Suprapubic skin (tissue), 4 donors: ENCODE measurements at regions not wholly inside any gene's neighbourhood (a gene's known extent, or its start where the extent isn't known, plus 50 kb on each side); places are given as distances from the start of the nearest gene placed in this dataset.

Source experiments
- DNase-seq, 2 donors: peaks; one replicate each; pipeline ENCODE4 v3.0.0-alpha.2; 2019; ENCODE audit warnings: low spot score in 2 of 2
- H3K27ac ChIP-seq: fragments of 200-600 bp; sonication (generic); one replicate; pipeline ENCODE4 v1.5.1; 2019
- H3K27me3 ChIP-seq: fragments of 200-600 bp; sonication (generic); one replicate; pipeline ENCODE4 v1.5.1; 2019
- H3K36me3 ChIP-seq: fragments of 200-600 bp; sonication (generic); one replicate; pipeline ENCODE4 v1.5.1; 2019
- H3K4me1 ChIP-seq: fragments of 200-600 bp; sonication (generic); one replicate; pipeline ENCODE4 v1.5.1; 2019
- H3K4me3 ChIP-seq: fragments of 200-600 bp; sonication (generic); one replicate; pipeline ENCODE4 v1.5.1; 2019; ENCODE audit warnings: mild to moderate bottlenecking
- H3K9me3 ChIP-seq: fragments of 200-600 bp; sonication (generic); one replicate; pipeline ENCODE4 v1.5.1; 2019
- EP300 ChIP-seq: sonication (generic); formaldehyde crosslinking; IDR thresholded peaks from one replicate; pipeline ENCODE4 v1.6.1; 2017; ENCODE audit warnings: antibody characterized with exemption
- POLR2A ChIP-seq, 2 donors: fragments of 450-650 bp; IDR thresholded peaks; one replicate each; pipeline ENCODE4 v1.6.1; 2017; ENCODE audit warnings: antibody characterized with exemption in 2 of 2, mild to moderate bottlenecking in 2 of 2, moderate library complexity in 2 of 2
- POLR2AphosphoS5 ChIP-seq, 3 donors: sonication (generic); formaldehyde crosslinking; IDR thresholded peaks; one replicate each; pipeline ENCODE4 v1.6.1; 2017; ENCODE audit warnings: antibody characterized with exemption in 3 of 3
- WGBS: methylation state at CpG from one replicate; pipeline ENCODE4 v1.1.5; 2018; 5-methylcytosine and 5-hydroxymethylcytosine counted together
- TF ChIP-seq, protein P1 (sequence below), 2 donors: fragments of 200-600 bp in 1 of 2; fragments of 450-650 bp in 1 of 2; sonication (generic) in 1 of 2; IDR thresholded peaks; one replicate each; pipeline ENCODE4 v1.5.1; 2016 to 2019; ENCODE audit warnings: antibody characterized with exemption in 2 of 2, mild to moderate bottlenecking in 1 of 2, moderate library complexity in 1 of 2

DNA sequence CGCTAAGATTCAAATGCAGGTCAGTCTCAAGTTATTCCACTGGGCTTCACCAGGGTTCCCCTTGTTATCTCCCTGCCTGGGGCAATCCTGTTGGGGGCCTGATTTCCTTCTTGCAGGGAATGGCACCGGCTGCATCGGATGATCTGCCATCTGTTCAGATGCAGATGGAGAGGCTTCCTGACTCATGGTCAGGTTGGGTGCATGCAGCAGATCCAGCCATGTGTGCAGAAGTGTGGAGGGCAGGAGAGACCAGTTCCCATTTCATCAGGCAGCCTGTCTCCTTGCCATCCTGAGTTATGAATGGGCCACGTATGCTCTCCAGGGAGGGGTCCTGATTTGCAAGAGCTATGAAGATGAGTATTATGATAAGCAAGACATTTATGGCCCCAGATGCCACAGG is 161.2 kb upstream of the PLET1 start:
- TF ChIP-seq POLR2AphosphoS5 (IDR thresholded peaks at IDR 0.05) (no peak), EP300 (no peak), POLR2A (IDR thresholded peaks at IDR 0.05) (no peak)
- TF ChIP-seq, protein P1, sequence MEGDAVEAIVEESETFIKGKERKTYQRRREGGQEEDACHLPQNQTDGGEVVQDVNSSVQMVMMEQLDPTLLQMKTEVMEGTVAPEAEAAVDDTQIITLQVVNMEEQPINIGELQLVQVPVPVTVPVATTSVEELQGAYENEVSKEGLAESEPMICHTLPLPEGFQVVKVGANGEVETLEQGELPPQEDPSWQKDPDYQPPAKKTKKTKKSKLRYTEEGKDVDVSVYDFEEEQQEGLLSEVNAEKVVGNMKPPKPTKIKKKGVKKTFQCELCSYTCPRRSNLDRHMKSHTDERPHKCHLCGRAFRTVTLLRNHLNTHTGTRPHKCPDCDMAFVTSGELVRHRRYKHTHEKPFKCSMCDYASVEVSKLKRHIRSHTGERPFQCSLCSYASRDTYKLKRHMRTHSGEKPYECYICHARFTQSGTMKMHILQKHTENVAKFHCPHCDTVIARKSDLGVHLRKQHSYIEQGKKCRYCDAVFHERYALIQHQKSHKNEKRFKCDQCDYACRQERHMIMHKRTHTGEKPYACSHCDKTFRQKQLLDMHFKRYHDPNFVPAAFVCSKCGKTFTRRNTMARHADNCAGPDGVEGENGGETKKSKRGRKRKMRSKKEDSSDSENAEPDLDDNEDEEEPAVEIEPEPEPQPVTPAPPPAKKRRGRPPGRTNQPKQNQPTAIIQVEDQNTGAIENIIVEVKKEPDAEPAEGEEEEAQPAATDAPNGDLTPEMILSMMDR (IDR thresholded peaks at IDR 0.05) = no peak
- WGBS = 55% methylated on average over 2 of the region's 4 CpGs
- no peaks in the 10 kb centered on the region for H3K36me3 ChIP-seq
- no peak for DNase-seq
- no peak overlapping the region for H3K27ac ChIP-seq
- no peaks in the 10 kb centered on the region for H3K4me1 ChIP-seq
- no peak overlapping the region for H3K4me3 ChIP-seq
- H3K9me3 ChIP-seq = no peaks in the 10 kb centered on the region
- no peaks in the 10 kb centered on the region for H3K27me3 ChIP-seq

DNA sequence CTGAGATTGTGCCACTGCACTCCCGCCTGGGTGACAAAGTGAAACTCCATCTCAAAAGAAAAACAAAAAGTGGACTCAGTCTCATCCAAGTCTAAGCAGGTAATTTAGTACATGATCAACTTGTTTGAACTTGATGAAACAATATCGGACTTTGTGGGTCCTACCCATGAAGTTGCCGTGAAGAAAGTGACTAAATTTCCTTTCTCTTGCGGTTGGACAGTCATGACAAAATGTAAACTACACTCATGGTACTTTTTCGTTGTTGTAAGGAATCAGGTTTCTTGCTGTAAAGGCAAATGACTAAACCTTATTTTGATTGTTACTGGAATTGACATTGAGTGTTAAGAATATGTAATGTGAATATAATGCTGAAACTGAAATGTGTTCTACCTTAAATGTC is 164.5 kb upstream of the PLET1 start:
- no peak for TF ChIP-seq POLR2A (IDR thresholded peaks at IDR 0.05)
- TF ChIP-seq, protein P1 (IDR thresholded peaks at IDR 0.05) = no peak
- no peaks in the 10 kb centered on the region for H3K4me1 ChIP-seq
- H3K4me3 ChIP-seq = no peak overlapping the region
- H3K9me3 ChIP-seq = no peaks in the 10 kb centered on the region
- WGBS = 84% methylated on average over 5 of the region's 5 CpGs
- H3K27ac ChIP-seq = no peak overlapping the region
- H3K27me3 ChIP-seq = no peaks in the 10 kb centered on the region
- no peak for DNase-seq
- H3K36me3 ChIP-seq = no peaks in the 10 kb centered on the region

DNA sequence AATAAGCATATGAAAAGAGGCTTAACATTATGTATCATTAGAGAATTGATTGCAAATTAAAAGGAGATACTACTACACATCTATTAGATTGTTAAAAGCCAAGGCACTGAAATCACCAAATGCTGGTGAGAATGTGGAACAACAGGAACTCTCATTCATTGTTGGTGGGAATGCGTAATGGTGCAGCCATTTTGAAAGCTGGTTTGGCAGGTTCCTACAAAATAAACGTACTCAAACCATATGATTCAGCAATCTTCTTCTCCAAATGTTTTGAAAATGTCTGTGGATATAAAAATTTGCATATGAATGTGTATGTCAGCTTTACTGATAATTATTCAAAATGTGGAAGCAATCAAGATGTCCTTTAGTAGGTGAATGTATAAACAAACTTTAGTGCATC is 176.4 kb upstream of the PLET1 start:
- Histone ChIP-seq H3K27me3 (no peaks in the 10 kb centered on the region), H3K4me1 (no peaks in the 10 kb centered on the region), H3K27ac (no peak overlapping the region), H3K36me3 (no peaks in the 10 kb centered on the region), H3K9me3 (peaks cover 6% of the 10 kb centered on the region), H3K4me3 (no peak overlapping the region)
- WGBS = 49% methylated on average over 2 of the region's 2 CpGs
- TF ChIP-seq POLR2AphosphoS5 (IDR thresholded peaks at IDR 0.05) = no peak
- TF ChIP-seq, protein P1 (IDR thresholded peaks at IDR 0.05) = no peak
- TF ChIP-seq EP300 = no peak
- TF ChIP-seq POLR2A (IDR thresholded peaks at IDR 0.05) = no peak
- DNase-seq = no peak

DNA sequence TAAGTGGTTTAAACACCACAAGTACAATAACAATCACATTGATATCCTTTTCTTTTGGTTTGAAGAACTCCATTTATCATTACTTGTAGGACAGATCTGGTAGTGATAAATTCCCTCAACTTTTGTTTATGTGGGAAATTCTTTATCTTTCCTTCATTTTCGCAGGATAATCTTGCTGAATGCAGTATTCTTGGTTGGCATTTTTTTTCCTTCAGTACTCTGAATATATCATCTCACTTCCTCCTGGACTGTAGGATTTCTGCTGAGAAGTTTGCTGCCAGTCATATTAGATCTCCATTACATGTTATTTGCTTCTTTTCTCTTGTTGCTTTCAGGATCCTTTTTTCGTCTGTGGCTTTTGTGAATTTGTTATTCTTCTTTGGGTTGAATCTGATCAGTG is 179.0 kb upstream of the PLET1 start:
- 88% methylated on average over 2 of the region's 2 CpGs for WGBS
- no peak for DNase-seq
- no peak for TF ChIP-seq POLR2A (IDR thresholded peaks at IDR 0.05)
- TF ChIP-seq POLR2AphosphoS5 (IDR thresholded peaks at IDR 0.05) = no peak
- TF ChIP-seq, protein P1 (IDR thresholded peaks at IDR 0.05) = no peak
- no peak for TF ChIP-seq EP300

DNA sequence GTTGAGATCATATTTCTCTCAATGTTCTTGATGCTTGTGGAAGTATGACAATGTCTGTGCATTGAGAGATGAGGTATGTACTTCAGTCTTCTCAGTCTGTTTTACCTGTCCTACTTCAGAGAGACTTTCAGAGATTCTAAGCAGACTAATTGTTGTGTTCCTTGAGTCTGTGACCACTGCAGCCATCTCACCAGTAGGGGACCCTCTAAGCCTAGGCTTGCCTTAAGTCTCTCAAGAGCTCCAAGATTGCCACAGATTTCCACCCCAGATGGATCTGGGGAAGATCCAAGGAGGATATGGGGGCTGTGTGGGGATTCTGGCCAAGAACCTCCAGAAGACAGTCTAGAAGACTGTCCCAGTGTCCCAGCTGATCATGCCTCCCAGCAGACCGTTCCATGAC is 179.9 kb upstream of the PLET1 start:
- H3K36me3 ChIP-seq = no peaks in the 10 kb centered on the region
- no peak overlapping the region for H3K27ac ChIP-seq
- DNase-seq = no peak
- peaks cover 6% of the 10 kb centered on the region for H3K9me3 ChIP-seq
- no peaks in the 10 kb centered on the region for H3K4me1 ChIP-seq
- 60% methylated on average over 1 of the region's 1 CpG for WGBS
- H3K27me3 ChIP-seq = no peaks in the 10 kb centered on the region
- H3K4me3 ChIP-seq = no peak overlapping the region
- no peak for TF ChIP-seq EP300

More for the DNA sequence above, 179.0 kb upstream of the PLET1 start:
- Histone ChIP-seq H3K4me1 (no peaks in the 10 kb centered on the region), H3K36me3 (no peaks in the 10 kb centered on the region), H3K4me3 (no peak overlapping the region), H3K27me3 (no peaks in the 10 kb centered on the region), H3K9me3 (peaks cover 6% of the 10 kb centered on the region), H3K27ac (no peak overlapping the region)

DNA sequence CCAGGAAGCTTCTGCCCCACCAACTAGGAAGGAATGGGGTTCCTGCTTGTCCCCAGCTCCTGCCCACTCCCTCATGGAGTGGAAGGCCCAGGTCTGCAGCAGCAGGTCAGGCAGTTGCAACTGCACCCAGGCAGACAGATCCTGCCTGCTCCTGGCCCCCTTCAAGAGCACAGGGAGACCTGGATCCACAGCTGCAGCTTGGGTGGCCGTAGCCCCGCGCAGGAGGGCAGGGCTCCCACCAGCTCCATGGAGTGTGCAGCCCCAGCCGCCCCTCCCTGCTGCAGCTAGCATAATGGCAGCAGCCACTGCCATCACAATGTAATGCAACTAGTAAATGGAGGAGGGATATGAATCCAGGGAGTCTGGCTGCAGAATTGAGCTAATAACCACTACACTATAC is 187.5 kb upstream of the PLET1 start:
- no peaks in the 10 kb centered on the region for H3K4me1 ChIP-seq
- peaks cover 6% of the 10 kb centered on the region for H3K9me3 ChIP-seq
- TF ChIP-seq POLR2A (IDR thresholded peaks at IDR 0.05) (no peak), POLR2AphosphoS5 (IDR thresholded peaks at IDR 0.05) (no peak), EP300 (no peak)
- TF ChIP-seq, protein P1 (IDR thresholded peaks at IDR 0.05) = no peak
- H3K4me3 ChIP-seq = no peak overlapping the region
- H3K36me3 ChIP-seq = no peaks in the 10 kb centered on the region
- H3K27ac ChIP-seq = no peak overlapping the region
- 93% methylated on average over 4 of the region's 4 CpGs for WGBS
- no peak for DNase-seq
- H3K27me3 ChIP-seq = no peaks in the 10 kb centered on the region
